H1 (cell line): ENCODE measurements at regions not wholly inside any gene's neighbourhood (a gene's known extent, or its start where the extent isn't known, plus 50 kb on each side); places are given as distances from the start of the nearest gene placed in this dataset.

Experiments
- CTCF ChIA-PET: fragments of 300-600 bp; sonication (Branson Sonifier 250); formaldehyde crosslinking; loops from one replicate; lab custom pipeline; 2021; ENCODE audit not compliant: partially characterized antibody; lab: Charles Lee
- POLR2A ChIA-PET: fragments of 300-600 bp; sonication (Branson Sonifier 250); formaldehyde crosslinking; loops from one replicate; lab custom pipeline; 2021; ENCODE audit warnings: inconsistent platforms; ENCODE audit not compliant: partially characterized antibody; lab: Charles Lee
- DNase-seq, 2 experiments: peaks; one replicate each; pipeline versions ENCODE4 v3.0.0 to v3.0.0-alpha.2; 2010 to 2022; ENCODE audit warnings: low spot score in 2 of 2, low read depth in 1 of 2, mixed read lengths in 1 of 2
- FAIRE-seq: peaks from 2 replicates; lab custom pipeline; 2011; peaks lifted over from hg19 to GRCh38; lab: Jason Lieb, UNC
- H2AFZ ChIP-seq: 2 replicates; pipeline ENCODE4 v1.8.1; 2012; ENCODE audit warnings: low read length, inconsistent platforms
- H2AK5ac ChIP-seq: 2 replicates; pipeline ENCODE4 v1.6.1; 2013; ENCODE audit warnings: low read depth, low read length
- H2BK120ac ChIP-seq: replicated peaks from 2 replicates; pipeline ENCODE3; 2013; ENCODE audit warnings: low read depth, low read length, inconsistent platforms
- H2BK12ac ChIP-seq: 2 replicates; pipeline ENCODE4 v1.6.1; 2013; ENCODE audit warnings: low read depth, low read length
- H2BK15ac ChIP-seq: 2 replicates; pipeline ENCODE4 v1.6.1; 2013; ENCODE audit warnings: low read length
- H2BK20ac ChIP-seq: 2 replicates; pipeline ENCODE4 v1.6.1; 2013; ENCODE audit warnings: low read length
- H2BK5ac ChIP-seq: 2 replicates; pipeline ENCODE4 v1.6.1; 2013; ENCODE audit warnings: low read depth, low read length
- H3K14ac ChIP-seq: 2 replicates; pipeline ENCODE4 v1.6.1; 2013; ENCODE audit warnings: inconsistent platforms; ENCODE audit not compliant: insufficient read length
- H3K18ac ChIP-seq: 2 replicates; pipeline ENCODE4 v1.6.1; 2013; ENCODE audit warnings: low read length; ENCODE audit errors: extremely low read depth
- H3K23ac ChIP-seq: 2 replicates; pipeline ENCODE4 v1.6.1; 2013; ENCODE audit warnings: inconsistent platforms; ENCODE audit not compliant: insufficient read length
- H3K23me2 ChIP-seq: 2 replicates; pipeline ENCODE4 v1.6.1; 2013; ENCODE audit warnings: low read depth, low read length
- H3K27ac ChIP-seq: 2 replicates; pipeline ENCODE4 v1.6.1; 2011; ENCODE audit warnings: low read depth, low read length, inconsistent platforms
- H3K27me3 ChIP-seq, 4 experiments: replicated peaks in 1 of 4; 1 replicate in 1 of 4; 2 replicates in 3 of 4; pipeline versions ENCODE4 v1.6.1 to v1.8.1; 2011 to 2013; ENCODE audit warnings: low read length in 3 of 4, mild to moderate bottlenecking in 3 of 4, inconsistent platforms in 2 of 4, mixed read lengths in 2 of 4, moderate library complexity in 1 of 4; ENCODE audit not compliant: control insufficient read depth in 3 of 4, insufficient read depth in 3 of 4; ENCODE audit errors: extremely low read depth in 1 of 4
- H3K36me3 ChIP-seq, 4 experiments: 2 replicates each; pipeline versions ENCODE4 v1.6.1 to v1.8.1; 2011 to 2013; ENCODE audit warnings: mild to moderate bottlenecking in 4 of 4, low read length in 3 of 4, moderate library complexity in 2 of 4, control low read depth in 1 of 4, inconsistent platforms in 1 of 4; ENCODE audit not compliant: insufficient read depth in 4 of 4, control insufficient read depth in 2 of 4
- H3K4ac ChIP-seq: replicated peaks from 2 replicates; pipeline ENCODE3; 2013; ENCODE audit warnings: low read length, low read depth, mixed read lengths, inconsistent platforms; ENCODE audit not compliant: insufficient read length
- H3K4me1 ChIP-seq, 4 experiments: replicated peaks in 1 of 4; 1 replicate in 1 of 4; 2 replicates in 3 of 4; pipeline versions ENCODE4 v1.6.1 to v1.8.1; 2011 to 2013; ENCODE audit warnings: low read length in 3 of 4, inconsistent platforms in 2 of 4, mixed read lengths in 1 of 4; ENCODE audit not compliant: insufficient read depth in 4 of 4, control insufficient read depth in 3 of 4
- H3K4me2 ChIP-seq, 2 experiments: 2 replicates each; pipeline versions ENCODE4 v1.6.1 to v1.8.1; 2011 to 2013; ENCODE audit warnings: low read depth in 2 of 2, low read length in 2 of 2, control low read depth in 1 of 2, inconsistent platforms in 1 of 2, mild to moderate bottlenecking in 1 of 2; ENCODE audit not compliant: insufficient read depth in 1 of 2
- H3K4me3 ChIP-seq, 4 experiments: fragments of 200-600, 300-600 bp in 1 of 4; sonication (generic), shearing (Covaris generic), sonication (Bioruptor Twin) in 1 of 4; 2 replicates each; pipeline versions ENCODE4 v1.5.1 to v1.8.1; 2011 to 2016; ENCODE audit warnings: low read length in 4 of 4, low read depth in 3 of 4, control low read depth in 2 of 4, inconsistent platforms in 2 of 4, mild to moderate bottlenecking in 2 of 4, mixed read lengths in 1 of 4, moderate library complexity in 1 of 4; ENCODE audit not compliant: insufficient read depth in 2 of 4; ENCODE audit errors: extremely low read depth in 1 of 4
- H3K56ac ChIP-seq: replicated peaks from 2 replicates; pipeline ENCODE3; 2013; ENCODE audit warnings: low read depth, mild to moderate bottlenecking, mixed read lengths, low read length, inconsistent platforms; ENCODE audit not compliant: insufficient read length
- H3K79me1 ChIP-seq: 2 replicates; pipeline ENCODE4 v1.6.1; 2013; ENCODE audit warnings: low read depth, low read length, control low read depth
- H3K79me2 ChIP-seq, 2 experiments: 2 replicates each; pipeline versions ENCODE4 v1.6.1 to v1.8.1; 2012 to 2013; ENCODE audit warnings: low read length in 2 of 2, mild to moderate bottlenecking in 2 of 2, inconsistent platforms in 1 of 2; ENCODE audit not compliant: insufficient read depth in 2 of 2, control insufficient read depth in 1 of 2
- H3K9ac ChIP-seq, 4 experiments: replicated peaks in 1 of 4; 1 replicate in 1 of 4; 2 replicates in 3 of 4; pipeline versions ENCODE4 v1.6.1 to v1.8.1; 2011 to 2013; ENCODE audit warnings: low read depth in 3 of 4, low read length in 3 of 4, control low read depth in 2 of 4, mild to moderate bottlenecking in 2 of 4, moderate library complexity in 2 of 4, inconsistent platforms in 1 of 4; ENCODE audit errors: extremely low read depth in 1 of 4
- H3K9me3 ChIP-seq, 2 experiments: 2 replicates each; pipeline versions ENCODE4 v1.6.1 to v1.8.1; 2012 to 2013; ENCODE audit warnings: mild to moderate bottlenecking in 2 of 2, moderate library complexity in 2 of 2, control low read depth in 1 of 2, inconsistent platforms in 1 of 2, low read depth in 1 of 2, low read length in 1 of 2, mixed read lengths in 1 of 2; ENCODE audit not compliant: insufficient read depth in 2 of 2
- H4K20me1 ChIP-seq, 2 experiments: replicated peaks in 1 of 2; 2 replicates each; pipeline versions ENCODE3 to v1.8.1; 2011 to 2013; ENCODE audit warnings: inconsistent platforms in 2 of 2, low read length in 2 of 2, mild to moderate bottlenecking in 1 of 2; ENCODE audit not compliant: insufficient read depth in 2 of 2, control insufficient read depth in 1 of 2
- H4K5ac ChIP-seq: 2 replicates; pipeline ENCODE4 v1.6.1; 2013; ENCODE audit warnings: low read length, low read depth, mixed read lengths, inconsistent platforms; ENCODE audit not compliant: insufficient read length
- H4K8ac ChIP-seq: 2 replicates; pipeline ENCODE4 v1.8.0; 2013; ENCODE audit warnings: mild to moderate bottlenecking, moderate library complexity, low read length, inconsistent platforms; ENCODE audit not compliant: insufficient read depth; ENCODE audit errors: extremely low read depth
- H4K91ac ChIP-seq: replicated peaks from 2 replicates; pipeline ENCODE3; 2013; ENCODE audit warnings: low read length, mixed read lengths, inconsistent platforms; ENCODE audit not compliant: insufficient read length
- BACH1 ChIP-seq: IDR thresholded peaks from 2 replicates; pipeline ENCODE4 v1.6.1; 2012; ENCODE audit warnings: low read length, improper control_type of control experiment
- CBX5 ChIP-seq: fragments of 300-800, 300-1000 bp; sonication (generic); IDR thresholded peaks from 2 replicates; pipeline ENCODE4 v1.7.1; 2016; ENCODE audit warnings: antibody characterized with exemption, low read length, low read depth
- CBX8 ChIP-seq: fragments of 300-800, 300-1000 bp; sonication (generic); IDR thresholded peaks from 2 replicates; pipeline ENCODE4 v1.7.1; 2016; ENCODE audit warnings: low read depth, low read length, borderline replicate concordance
- EZH2 ChIP-seq: fragments of 200-600 bp; sonication (generic); IDR thresholded peaks from 2 replicates; pipeline ENCODE4 v1.7.1; 2012; ENCODE audit warnings: low read depth, mild to moderate bottlenecking, moderate library complexity, low read length, inconsistent platforms; ENCODE audit not compliant: severe bottlenecking
- GABPA ChIP-seq: IDR thresholded peaks from 2 replicates; pipeline ENCODE4 v1.6.1; 2011; ENCODE audit warnings: mild to moderate bottlenecking, low read length, moderate library complexity, borderline replicate concordance; ENCODE audit not compliant: insufficient read depth
- JUN ChIP-seq: IDR thresholded peaks from 2 replicates; pipeline ENCODE4 v1.6.1; 2011; ENCODE audit warnings: low read depth, mild to moderate bottlenecking, improper control_type of control experiment, low read length
- KDM4A ChIP-seq: IDR thresholded peaks from one replicate; pipeline ENCODE4 v1.7.1; 2012; ENCODE audit warnings: low read depth, mild to moderate bottlenecking, moderate library complexity, low read length, inconsistent platforms; ENCODE audit not compliant: severe bottlenecking
- MAFK ChIP-seq: IDR thresholded peaks from 2 replicates; pipeline ENCODE4 v1.6.1; 2012; ENCODE audit warnings: low read depth, mild to moderate bottlenecking, improper control_type of control experiment, low read length
- MAX ChIP-seq: IDR thresholded peaks from 2 replicates; pipeline ENCODE4 v1.6.1; 2012; ENCODE audit warnings: inconsistent platforms
- POU5F1 ChIP-seq: IDR thresholded peaks from 2 replicates; pipeline ENCODE4 v1.6.1; 2011; ENCODE audit warnings: low read depth, mild to moderate bottlenecking, low read length, moderate library complexity
- RBBP5 ChIP-seq: IDR thresholded peaks from 2 replicates; pipeline ENCODE4 v1.7.1; 2012; ENCODE audit warnings: low read depth, mild to moderate bottlenecking, inconsistent platforms, low read length, moderate library complexity, borderline replicate concordance
- RXRA ChIP-seq: IDR thresholded peaks from 2 replicates; pipeline ENCODE4 v1.6.1; 2011; ENCODE audit warnings: low read depth, mild to moderate bottlenecking, low read length, moderate library complexity; ENCODE audit not compliant: insufficient read depth
- SP4 ChIP-seq: IDR thresholded peaks from 2 replicates; pipeline ENCODE4 v1.6.1; 2012; ENCODE audit warnings: low read length, inconsistent platforms
- WGBS, 2 experiments: shearing (Covaris generic) in 1 of 2; methylation state at CpG; one replicate each; pipeline versions ENCODE4 v1.1.6 to v1.1.7; 2013 to 2015; ENCODE audit warnings: low lambda C conversion rate in 2 of 2, mixed read lengths in 2 of 2, inconsistent platforms in 1 of 2, low coverage in 1 of 2, missing lambda C conversion rate in 1 of 2; ENCODE audit not compliant: insufficient replicate concordance in 2 of 2, insufficient coverage in 1 of 2, insufficient read length in 1 of 2; ENCODE audit errors: extremely low coverage in 1 of 2, missing lambda C conversion rate in 1 of 2; 5-methylcytosine and 5-hydroxymethylcytosine counted together

GRCh38 chr11:130571519-130571918 lies 123.1 kb downstream of the ADAMTS15 start:
- Histone ChIP-seq H3K14ac (no peak overlapping the region), H4K5ac (no peak overlapping the region), H3K9ac (no peak overlapping the region), H3K56ac (no peak overlapping the region), H3K9me3 (no peaks in the 10 kb centered on the region), H2BK20ac (no peak overlapping the region), H3K79me1 (no peaks in the 10 kb centered on the region), H3K4me2 (no peak overlapping the region), H3K23ac (no peak overlapping the region), H3K79me2 (no peaks in the 10 kb centered on the region), H2AK5ac (no peak overlapping the region), H2BK12ac (no peak overlapping the region), H4K8ac (no peak overlapping the region), H3K36me3 (no peaks in the 10 kb centered on the region), H3K27ac (no peak overlapping the region), H3K27me3 (no peaks in the 10 kb centered on the region), H2BK5ac (no peak overlapping the region), H4K91ac (no peak overlapping the region), H3K4ac (no peak overlapping the region), H2BK120ac (no peak overlapping the region), H3K4me1 (no peaks in the 10 kb centered on the region), H3K4me3 (no peak overlapping the region), H2AFZ (no peak overlapping the region), H3K23me2 (no peaks in the 10 kb centered on the region), H4K20me1 (no peaks in the 10 kb centered on the region), H3K18ac (no peak overlapping the region), H2BK15ac (no peak overlapping the region)
- ChIA-PET CTCF (no interaction called here), POLR2A (no interaction called here)
- no peak for FAIRE-seq
- TF ChIP-seq SP4 (no peak), RXRA (no peak), MAFK (no peak), EZH2 (no peak), CBX5 (no peak), POU5F1 (no peak), BACH1 (no peak), JUN (no peak), KDM4A (no peak), MAX (no peak), RBBP5 (no peak), CBX8 (no peak), GABPA (no peak)
- WGBS, 2 experiments = 89% methylated on average over 1 of the region's 1 CpG; no CpG with 5 or more reads in 1 of the 2 experiments
- DNase-seq = no peak
